DND-41 (cell line): ENCODE measurements at regions not wholly inside any gene's neighbourhood (a gene's known extent, or its start where the extent isn't known, plus 50 kb on each side); places are given as distances from the start of the nearest gene placed in this dataset.

Experiments
- EZH2 ChIP-seq: IDR thresholded peaks from 3 replicates; pipeline ENCODE4 v1.6.1; 2012; ENCODE audit warnings: borderline replicate concordance, low read depth, mild to moderate bottlenecking, moderate library complexity, low read length, inconsistent platforms; ENCODE audit not compliant: severe bottlenecking
- TF ChIP-seq, protein P1 (sequence below): IDR thresholded peaks from 2 replicates; pipeline ENCODE4 v1.5.1; 2012; ENCODE audit warnings: borderline replicate concordance, low read length, moderate library complexity, mild to moderate bottlenecking; ENCODE audit not compliant: poor library complexity, severe bottlenecking; ENCODE audit errors: extremely low read depth

GRCh38 chr13:22801402-22802003 lies 379.3 kb upstream of the SGCG start:
- TF ChIP-seq, protein P1, sequence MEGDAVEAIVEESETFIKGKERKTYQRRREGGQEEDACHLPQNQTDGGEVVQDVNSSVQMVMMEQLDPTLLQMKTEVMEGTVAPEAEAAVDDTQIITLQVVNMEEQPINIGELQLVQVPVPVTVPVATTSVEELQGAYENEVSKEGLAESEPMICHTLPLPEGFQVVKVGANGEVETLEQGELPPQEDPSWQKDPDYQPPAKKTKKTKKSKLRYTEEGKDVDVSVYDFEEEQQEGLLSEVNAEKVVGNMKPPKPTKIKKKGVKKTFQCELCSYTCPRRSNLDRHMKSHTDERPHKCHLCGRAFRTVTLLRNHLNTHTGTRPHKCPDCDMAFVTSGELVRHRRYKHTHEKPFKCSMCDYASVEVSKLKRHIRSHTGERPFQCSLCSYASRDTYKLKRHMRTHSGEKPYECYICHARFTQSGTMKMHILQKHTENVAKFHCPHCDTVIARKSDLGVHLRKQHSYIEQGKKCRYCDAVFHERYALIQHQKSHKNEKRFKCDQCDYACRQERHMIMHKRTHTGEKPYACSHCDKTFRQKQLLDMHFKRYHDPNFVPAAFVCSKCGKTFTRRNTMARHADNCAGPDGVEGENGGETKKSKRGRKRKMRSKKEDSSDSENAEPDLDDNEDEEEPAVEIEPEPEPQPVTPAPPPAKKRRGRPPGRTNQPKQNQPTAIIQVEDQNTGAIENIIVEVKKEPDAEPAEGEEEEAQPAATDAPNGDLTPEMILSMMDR, result no peak
- no peak for TF ChIP-seq EZH2
